ENCODE measurements at regions not wholly inside any gene's neighbourhood (a gene's known extent, or its start where the extent isn't known, plus 50 kb on each side); places are given as distances from the start of the nearest gene placed in this dataset.

- TF ChIP-seq, protein P1, sequence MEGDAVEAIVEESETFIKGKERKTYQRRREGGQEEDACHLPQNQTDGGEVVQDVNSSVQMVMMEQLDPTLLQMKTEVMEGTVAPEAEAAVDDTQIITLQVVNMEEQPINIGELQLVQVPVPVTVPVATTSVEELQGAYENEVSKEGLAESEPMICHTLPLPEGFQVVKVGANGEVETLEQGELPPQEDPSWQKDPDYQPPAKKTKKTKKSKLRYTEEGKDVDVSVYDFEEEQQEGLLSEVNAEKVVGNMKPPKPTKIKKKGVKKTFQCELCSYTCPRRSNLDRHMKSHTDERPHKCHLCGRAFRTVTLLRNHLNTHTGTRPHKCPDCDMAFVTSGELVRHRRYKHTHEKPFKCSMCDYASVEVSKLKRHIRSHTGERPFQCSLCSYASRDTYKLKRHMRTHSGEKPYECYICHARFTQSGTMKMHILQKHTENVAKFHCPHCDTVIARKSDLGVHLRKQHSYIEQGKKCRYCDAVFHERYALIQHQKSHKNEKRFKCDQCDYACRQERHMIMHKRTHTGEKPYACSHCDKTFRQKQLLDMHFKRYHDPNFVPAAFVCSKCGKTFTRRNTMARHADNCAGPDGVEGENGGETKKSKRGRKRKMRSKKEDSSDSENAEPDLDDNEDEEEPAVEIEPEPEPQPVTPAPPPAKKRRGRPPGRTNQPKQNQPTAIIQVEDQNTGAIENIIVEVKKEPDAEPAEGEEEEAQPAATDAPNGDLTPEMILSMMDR (IDR thresholded peaks at IDR 0.05; ENCODE audit: low read length): no peak
- no peak for TF ChIP-seq EZH2 (IDR thresholded peaks at IDR 0.05; ENCODE audit: borderline replicate concordance, low read length)
These were observed 96.6 kb upstream of the GUCY1A1 start for GRCh38 chr4:155569960-155570515.

Measured in OCI-LY1 (cell line).